B cell (primary cell): ENCODE measurements at regions not wholly inside any gene's neighbourhood (a gene's known extent, or its start where the extent isn't known, plus 50 kb on each side); places are given as distances from the start of the nearest gene placed in this dataset.

ENCODE experiments used
- ATAC-seq: fragments of 200-7000 bp; cut with Tn5 transposase; one replicate; pipeline ENCODE4 v1.10.0; 2021; ENCODE audit warnings: low read depth, mild to moderate bottlenecking, moderate number of reproducible peaks, moderate library complexity
- CTCF ChIA-PET: fragments of 350-600 bp; sonication (Branson Sonifier 250); formaldehyde crosslinking; loops from one replicate; lab custom pipeline; 2021; ENCODE audit warnings: antibody characterized with exemption, inconsistent platforms; lab: Charles Lee
- POLR2A ChIA-PET: fragments of 350-600 bp; sonication (Branson Sonifier 250); formaldehyde crosslinking; loops from one replicate; lab custom pipeline; 2021; ENCODE audit warnings: antibody characterized with exemption; lab: Charles Lee
- DNase-seq: peaks from one replicate; pipeline ENCODE4 v3.0.0; 2013
- H2AFZ ChIP-seq: 2 replicates; pipeline ENCODE4 v1.6.1; 2012; ENCODE audit warnings: mild to moderate bottlenecking, low read depth, low read length; ENCODE audit not compliant: insufficient read depth, poor library complexity, severe bottlenecking
- H3K27ac ChIP-seq, 2 donors: 1 replicate in 1 of 2; 2 replicates in 1 of 2; pipeline ENCODE4 v1.5.1; 2012 to 2013; ENCODE audit warnings: low read length in 2 of 2, mild to moderate bottlenecking in 2 of 2, moderate library complexity in 1 of 2
- H3K27me3 ChIP-seq, 4 experiments: fragments of 200-600 bp in 1 of 4; sonication (generic) in 1 of 4; replicated peaks in 1 of 4; 1 replicate in 2 of 4; 2 replicates in 2 of 4; pipeline versions ENCODE4 v1.6.1 to v1.7.0; 2013 to 2016; ENCODE audit warnings: low read length in 3 of 4, mild to moderate bottlenecking in 2 of 4, mixed read lengths in 1 of 4, moderate library complexity in 1 of 4; ENCODE audit not compliant: insufficient read depth in 4 of 4, control insufficient read depth in 3 of 4; ENCODE audit errors: control extremely low read depth in 1 of 4
- H3K36me3 ChIP-seq, 2 experiments: replicated peaks in 1 of 2; 1 replicate in 1 of 2; 2 replicates in 1 of 2; pipeline versions ENCODE4 v1.6.1 to v1.7.1; 2013; ENCODE audit warnings: low read length in 1 of 2; ENCODE audit not compliant: insufficient read depth in 2 of 2, control insufficient read depth in 1 of 2; ENCODE audit errors: control extremely low read depth in 1 of 2, extremely low read depth in 1 of 2
- H3K4me1 ChIP-seq, 2 donors: fragments of 200-600 bp in 1 of 2; sonication (generic) in 1 of 2; 1 replicate in 1 of 2; 2 replicates in 1 of 2; pipeline versions ENCODE4 v1.5.1 to v1.6.1; 2013 to 2017; ENCODE audit warnings: low read length in 2 of 2; ENCODE audit not compliant: control insufficient read depth in 2 of 2, insufficient read depth in 2 of 2
- H3K4me2 ChIP-seq: replicated peaks from 2 replicates; pipeline ENCODE3; 2012; ENCODE audit warnings: mild to moderate bottlenecking, low read depth, low read length; ENCODE audit not compliant: poor library complexity, severe bottlenecking
- H3K4me3 ChIP-seq, 5 experiments: fragments of 200-600 bp in 1 of 5; sonication (generic) in 1 of 5; 1 replicate in 3 of 5; 2 replicates in 2 of 5; pipeline versions ENCODE4 v1.5.1 to v1.7.0; 2011 to 2016; ENCODE audit warnings: low read length in 4 of 5, mild to moderate bottlenecking in 4 of 5, low read depth in 2 of 5, control low read depth in 1 of 5, moderate library complexity in 1 of 5; ENCODE audit not compliant: insufficient read depth in 1 of 5; ENCODE audit errors: control extremely low read depth in 1 of 5, extremely low read depth in 1 of 5
- H3K79me2 ChIP-seq: fragments of 200-600 bp; sonication (generic); one replicate; pipeline ENCODE4 v1.6.0; 2016; ENCODE audit warnings: low read length; ENCODE audit not compliant: control insufficient read depth, insufficient read depth
- H3K9ac ChIP-seq: fragments of 200-600 bp; sonication (generic); 2 replicates; pipeline ENCODE4 v1.6.1; 2017; ENCODE audit warnings: mild to moderate bottlenecking, low read length, moderate library complexity
- H3K9me3 ChIP-seq, 3 donors: one replicate each; pipeline versions ENCODE4 v1.6.1 to v1.7.1; 2013; ENCODE audit warnings: low read length in 2 of 3; ENCODE audit not compliant: control insufficient read depth in 2 of 3, insufficient read depth in 1 of 3; ENCODE audit errors: control extremely low read depth in 1 of 3
- H4K20me1 ChIP-seq: 2 replicates; pipeline ENCODE4 v1.6.0; 2012; ENCODE audit warnings: mild to moderate bottlenecking, low read length; ENCODE audit not compliant: insufficient read depth, control insufficient read depth, poor library complexity, severe bottlenecking
- H3K27ac Mint-ChIP-seq: one replicate; pipeline ENCODE4 v1.8.0; 2021; ENCODE audit warnings: mixed read lengths
- H3K27me3 Mint-ChIP-seq: one replicate; pipeline ENCODE4 v1.8.0; 2021; ENCODE audit warnings: mixed read lengths
- H3K4me1 Mint-ChIP-seq: one replicate; pipeline ENCODE4 v1.8.0; 2021; ENCODE audit warnings: mixed read lengths
- H3K4me3 Mint-ChIP-seq: one replicate; pipeline ENCODE4 v1.8.0; 2021; ENCODE audit warnings: mixed read lengths
- H3K9me3 Mint-ChIP-seq: one replicate; pipeline ENCODE4 v1.8.0; 2022; ENCODE audit warnings: mixed read lengths; ENCODE audit not compliant: insufficient read depth
- CTCF ChIP-seq: fragments of 200-600 bp; IDR thresholded peaks from one replicate; pipeline ENCODE4 v1.8.0; 2022; ENCODE audit warnings: antibody characterized with exemption, mild to moderate bottlenecking
- EZH2 ChIP-seq: IDR thresholded peaks from 2 replicates; pipeline ENCODE4 v1.6.1; 2012; ENCODE audit warnings: borderline replicate concordance, low read depth, mild to moderate bottlenecking, moderate library complexity, low read length; ENCODE audit not compliant: insufficient read depth, poor library complexity, severe bottlenecking
- WGBS: methylation state at CpG from one replicate; pipeline ENCODE4 v1.1.5; 2013; ENCODE audit warnings: missing lambda C conversion rate; ENCODE audit not compliant: insufficient coverage; 5-methylcytosine and 5-hydroxymethylcytosine counted together
- intact Hi-C: fragments of 100-400 bp; cut with micrococcal nuclease; formaldehyde crosslinking; loops from one replicate; pipeline ENCODE4 v1.10.0; 2022

DNA sequence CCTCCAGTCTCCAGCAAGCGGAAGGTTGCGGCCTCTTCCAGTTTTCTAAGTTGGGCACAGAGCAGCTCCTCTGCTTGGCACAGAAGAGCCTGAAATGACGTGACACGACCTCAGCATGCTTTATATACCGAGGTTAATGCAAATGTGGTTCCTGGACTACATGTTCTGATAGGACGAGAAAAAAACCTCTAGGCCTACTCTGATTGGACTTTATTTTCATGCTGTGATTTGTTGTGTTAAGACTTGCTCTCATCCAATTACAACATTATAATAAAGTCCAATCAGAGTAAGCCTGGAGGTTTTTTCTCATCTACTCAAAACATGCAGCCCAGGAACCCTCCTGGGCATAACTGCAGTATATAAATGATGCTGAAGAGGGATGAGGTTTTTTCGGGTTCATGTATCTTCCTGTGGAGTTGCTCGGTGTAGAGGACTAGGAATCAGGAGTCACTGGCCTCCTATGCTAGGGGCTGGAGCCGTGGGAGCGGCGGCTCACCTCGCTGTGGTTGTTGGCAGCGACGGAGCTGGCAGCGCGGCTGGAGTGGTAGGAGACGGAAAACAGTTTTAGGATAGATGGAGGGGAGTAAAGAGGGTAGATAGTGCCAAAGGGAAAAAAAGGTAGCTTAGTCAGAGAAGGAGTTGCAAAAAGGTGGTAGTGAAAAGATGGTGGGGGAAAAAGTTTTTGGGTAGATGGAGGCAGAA lies 878.0 kb downstream of the KCNJ18 start:
- TF ChIP-seq CTCF (no peak), EZH2 (no peak)
- no peaks in the 10 kb centered on the region for H3K4me1 ChIP-seq
- H3K9ac ChIP-seq = no peak overlapping the region
- no peak overlapping the region for H3K4me2 ChIP-seq
- intact Hi-C loops = no loop called here
- H3K4me1 Mint-ChIP-seq = no peaks in the 10 kb centered on the region
- H3K4me3 Mint-ChIP-seq = no peak overlapping the region
- DNase-seq (no peak), ATAC-seq (no peak)
- H3K79me2 ChIP-seq = no peaks in the 10 kb centered on the region
- H3K4me3 ChIP-seq = no peak overlapping the region
- H3K9me3 Mint-ChIP-seq = no peaks in the 10 kb centered on the region
- H3K27me3 ChIP-seq = no peaks in the 10 kb centered on the region
- POLR2A ChIA-PET = no interaction called here
- H4K20me1 ChIP-seq = no peaks in the 10 kb centered on the region
- peaks cover 0 to 23% (median 0%) of the 10 kb centered on the region in 3 donors for H3K9me3 ChIP-seq
- no peak overlapping the region for H3K27ac Mint-ChIP-seq
- CTCF ChIA-PET = no interaction called here
- H2AFZ ChIP-seq = no peak overlapping the region
- H3K27ac ChIP-seq = no peak overlapping the region
- no peaks in the 10 kb centered on the region for H3K36me3 ChIP-seq
- H3K27me3 Mint-ChIP-seq = no peaks in the 10 kb centered on the region
- WGBS = 79% methylated on average over 16 of the region's 17 CpGs

DNA sequence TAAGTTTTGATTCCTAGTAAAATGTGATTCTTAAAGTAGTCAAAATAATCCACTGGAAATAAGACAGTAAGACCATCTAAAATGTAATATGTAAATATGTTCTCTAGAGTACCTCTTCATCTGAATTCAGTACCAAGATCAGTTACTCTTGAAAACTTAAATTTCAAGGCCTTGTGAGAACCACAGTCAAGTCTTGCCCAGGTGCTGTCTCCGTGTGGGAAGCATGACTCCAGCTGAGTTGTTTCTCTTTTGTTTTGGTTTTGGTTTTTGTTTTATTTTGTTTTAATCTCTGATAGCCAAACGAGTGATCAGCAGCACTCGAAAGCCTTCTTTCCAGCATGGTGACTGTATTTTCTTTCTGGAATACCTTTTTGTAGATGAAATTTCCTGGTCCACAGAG lies 907.0 kb downstream of the KCNJ18 start:
- no peaks in the 10 kb centered on the region for H3K9me3 ChIP-seq
- no peaks in the 10 kb centered on the region for H3K27me3 ChIP-seq
- ATAC-seq (no peak), DNase-seq (no peak)
- H3K4me1 ChIP-seq = no peaks in the 10 kb centered on the region
- no peak overlapping the region for H2AFZ ChIP-seq
- H3K4me2 ChIP-seq = no peak overlapping the region
- H3K4me1 Mint-ChIP-seq = no peaks in the 10 kb centered on the region
- no peak overlapping the region for H3K4me3 ChIP-seq
- intact Hi-C loops = no loop called here
- no peaks in the 10 kb centered on the region for H3K36me3 ChIP-seq
- no peak overlapping the region for H3K27ac Mint-ChIP-seq
- WGBS = no CpG with 5 or more reads among the region's 3 CpGs
- no peaks in the 10 kb centered on the region for H3K27me3 Mint-ChIP-seq
- CTCF ChIA-PET = no interaction called here
- no peak for TF ChIP-seq CTCF
- TF ChIP-seq EZH2 = no peak
- peaks cover 3% of the 10 kb centered on the region for H3K9me3 Mint-ChIP-seq
- POLR2A ChIA-PET = no interaction called here
- no peak overlapping the region for H3K27ac ChIP-seq
- H4K20me1 ChIP-seq = no peaks in the 10 kb centered on the region
- H3K4me3 Mint-ChIP-seq = no peak overlapping the region
- H3K79me2 ChIP-seq = no peaks in the 10 kb centered on the region
- H3K9ac ChIP-seq = no peak overlapping the region
